ENCODE measurements at regions not wholly inside any gene's neighbourhood (a gene's known extent, or its start where the extent isn't known, plus 50 kb on each side); places are given as distances from the start of the nearest gene placed in this dataset.

- H3K9me3 ChIP-seq (ENCODE audit: insufficient read depth, low read length), result no peaks in the 10 kb centered on the region
- H3K27me3 ChIP-seq (ENCODE audit: low read depth, low read length), result peaks cover 6% of the 10 kb centered on the region; the same call in 1 of the 2 replicates
- no peaks in the 10 kb centered on the region for H4K20me1 ChIP-seq (ENCODE audit: insufficient read depth, low read length)
- H3K79me2 ChIP-seq (ENCODE audit: low read length), result no peaks in the 10 kb centered on the region
- TF ChIP-seq, protein P1, sequence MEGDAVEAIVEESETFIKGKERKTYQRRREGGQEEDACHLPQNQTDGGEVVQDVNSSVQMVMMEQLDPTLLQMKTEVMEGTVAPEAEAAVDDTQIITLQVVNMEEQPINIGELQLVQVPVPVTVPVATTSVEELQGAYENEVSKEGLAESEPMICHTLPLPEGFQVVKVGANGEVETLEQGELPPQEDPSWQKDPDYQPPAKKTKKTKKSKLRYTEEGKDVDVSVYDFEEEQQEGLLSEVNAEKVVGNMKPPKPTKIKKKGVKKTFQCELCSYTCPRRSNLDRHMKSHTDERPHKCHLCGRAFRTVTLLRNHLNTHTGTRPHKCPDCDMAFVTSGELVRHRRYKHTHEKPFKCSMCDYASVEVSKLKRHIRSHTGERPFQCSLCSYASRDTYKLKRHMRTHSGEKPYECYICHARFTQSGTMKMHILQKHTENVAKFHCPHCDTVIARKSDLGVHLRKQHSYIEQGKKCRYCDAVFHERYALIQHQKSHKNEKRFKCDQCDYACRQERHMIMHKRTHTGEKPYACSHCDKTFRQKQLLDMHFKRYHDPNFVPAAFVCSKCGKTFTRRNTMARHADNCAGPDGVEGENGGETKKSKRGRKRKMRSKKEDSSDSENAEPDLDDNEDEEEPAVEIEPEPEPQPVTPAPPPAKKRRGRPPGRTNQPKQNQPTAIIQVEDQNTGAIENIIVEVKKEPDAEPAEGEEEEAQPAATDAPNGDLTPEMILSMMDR (IDR thresholded peaks at IDR 0.05; ENCODE audit: low read depth, low read length), result no peak
- no peak for TF ChIP-seq EZH2phosphoT487 (IDR thresholded peaks at IDR 0.05; ENCODE audit: low read depth)
- H3K4me2 ChIP-seq (ENCODE audit: low read length), result no peak overlapping the region
- no peak overlapping the region for H2AFZ ChIP-seq (ENCODE audit: low read depth, low read length)
- no peak overlapping the region for H3K27ac ChIP-seq (ENCODE audit: low read length)
- no peak overlapping the region for H3K9ac ChIP-seq (ENCODE audit: low read length)
- H3K36me3 ChIP-seq (replicated peaks; ENCODE audit: low read depth, low read length), result no peaks in the 10 kb centered on the region
- no peak overlapping the region for H3K4me3 ChIP-seq (ENCODE audit: low read length)
- no peaks in the 10 kb centered on the region for H3K4me1 ChIP-seq (ENCODE audit: low read length)
Observed at GRCh38 chr2:207279520-207279919, 113.8 kb upstream of the KLF7 start.

GRCh38 chr2:207281436-207281835 lies 115.7 kb upstream of the KLF7 start:
- H3K9ac ChIP-seq (ENCODE audit: low read length), result no peak overlapping the region
- no peaks in the 10 kb centered on the region for H4K20me1 ChIP-seq (ENCODE audit: insufficient read depth, low read length)
- no peaks in the 10 kb centered on the region for H3K79me2 ChIP-seq (ENCODE audit: low read length)
- no peaks in the 10 kb centered on the region for H3K36me3 ChIP-seq (replicated peaks; ENCODE audit: low read depth, low read length)
- no peaks in the 10 kb centered on the region for H3K9me3 ChIP-seq (ENCODE audit: insufficient read depth, low read length)
- H3K4me2 ChIP-seq (ENCODE audit: low read length), result no peak overlapping the region
- peaks cover 6% of the 10 kb centered on the region; the same call in 1 of the 2 replicates for H3K27me3 ChIP-seq (ENCODE audit: low read depth, low read length)
- TF ChIP-seq, protein P1 (IDR thresholded peaks at IDR 0.05; ENCODE audit: low read depth, low read length), result no peak
- TF ChIP-seq EZH2phosphoT487 (IDR thresholded peaks at IDR 0.05; ENCODE audit: low read depth), result no peak
- no peak overlapping the region for H3K4me3 ChIP-seq (ENCODE audit: low read length)
- H2AFZ ChIP-seq (ENCODE audit: low read depth, low read length), result no peak overlapping the region
- peaks cover 5% of the 10 kb centered on the region; the same call in 1 of the 2 replicates for H3K4me1 ChIP-seq (ENCODE audit: low read length)
- H3K27ac ChIP-seq (ENCODE audit: low read length), result no peak overlapping the region

DNA sequence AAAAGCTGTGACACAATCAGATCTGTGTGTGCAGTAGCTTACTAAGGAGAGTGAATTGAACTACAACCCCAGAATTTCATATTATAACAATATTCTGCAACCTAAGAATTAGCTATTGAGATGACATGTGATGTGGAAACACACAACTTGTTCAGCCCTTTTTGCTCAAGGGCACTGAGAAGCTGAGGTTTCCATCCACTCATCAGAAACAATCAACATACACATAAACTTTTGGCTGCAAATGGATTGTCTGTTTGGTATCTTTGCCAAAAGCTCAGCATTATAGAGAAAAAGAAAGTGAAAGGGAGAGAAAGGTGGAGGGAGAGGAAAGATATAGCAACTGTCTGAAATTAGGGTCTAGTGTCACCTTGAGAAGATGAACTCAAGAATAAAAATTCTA lies 117.2 kb upstream of the KLF7 start:
- H3K4me2 ChIP-seq (ENCODE audit: low read length), result no peak overlapping the region
- H2AFZ ChIP-seq (ENCODE audit: low read depth, low read length), result no peak overlapping the region

GRCh38 chr2:207283356-207283755 lies 117.6 kb upstream of the KLF7 start:
- H3K9me3 ChIP-seq (ENCODE audit: insufficient read depth, low read length), result no peaks in the 10 kb centered on the region
- TF ChIP-seq, protein P1 (IDR thresholded peaks at IDR 0.05; ENCODE audit: low read depth, low read length), result no peak
- no peak for TF ChIP-seq EZH2phosphoT487 (IDR thresholded peaks at IDR 0.05; ENCODE audit: low read depth)
- no peaks in the 10 kb centered on the region for H3K79me2 ChIP-seq (ENCODE audit: low read length)
- no peak overlapping the region for H3K4me3 ChIP-seq (ENCODE audit: low read length)
- peaks cover 5% of the 10 kb centered on the region; the same call in 1 of the 2 replicates for H3K4me1 ChIP-seq (ENCODE audit: low read length)
- peaks cover 6% of the 10 kb centered on the region; the same call in 1 of the 2 replicates for H3K27me3 ChIP-seq (ENCODE audit: low read depth, low read length)
- H3K4me2 ChIP-seq (ENCODE audit: low read length), result no peak overlapping the region
- H3K36me3 ChIP-seq (replicated peaks; ENCODE audit: low read depth, low read length), result no peaks in the 10 kb centered on the region
- no peaks in the 10 kb centered on the region for H4K20me1 ChIP-seq (ENCODE audit: insufficient read depth, low read length)
- no peak overlapping the region for H2AFZ ChIP-seq (ENCODE audit: low read depth, low read length)
- H3K27ac ChIP-seq (ENCODE audit: low read length), result no peak overlapping the region
- H3K9ac ChIP-seq (ENCODE audit: low read length), result no peak overlapping the region

More for the DNA sequence above, 117.2 kb upstream of the KLF7 start:
- H3K9me3 ChIP-seq (ENCODE audit: insufficient read depth, low read length), result no peaks in the 10 kb centered on the region
- H3K36me3 ChIP-seq (replicated peaks; ENCODE audit: low read depth, low read length), result no peaks in the 10 kb centered on the region
- no peaks in the 10 kb centered on the region for H3K79me2 ChIP-seq (ENCODE audit: low read length)
- peaks cover 5% of the 10 kb centered on the region; the same call in 1 of the 2 replicates for H3K4me1 ChIP-seq (ENCODE audit: low read length)
- H3K4me3 ChIP-seq (ENCODE audit: low read length), result no peak overlapping the region
- no peaks in the 10 kb centered on the region for H4K20me1 ChIP-seq (ENCODE audit: insufficient read depth, low read length)
- peaks cover 6% of the 10 kb centered on the region; the same call in 1 of the 2 replicates for H3K27me3 ChIP-seq (ENCODE audit: low read depth, low read length)
- no peak overlapping the region for H3K27ac ChIP-seq (ENCODE audit: low read length)
- TF ChIP-seq, protein P1 (IDR thresholded peaks at IDR 0.05; ENCODE audit: low read depth, low read length), result no peak
- TF ChIP-seq EZH2phosphoT487 (IDR thresholded peaks at IDR 0.05; ENCODE audit: low read depth), result no peak
- H3K9ac ChIP-seq (ENCODE audit: low read length), result no peak overlapping the region

Data from OCI-LY3 (cell line).